H1 (cell line): ENCODE measurements at regions not wholly inside any gene's neighbourhood (a gene's known extent, or its start where the extent isn't known, plus 50 kb on each side); places are given as distances from the start of the nearest gene placed in this dataset.

Source experiments
- CHD7 ChIP-seq: fragments of 300-600 bp; sonication (generic); IDR thresholded peaks from 2 replicates; pipeline ENCODE4 v1.7.1; 2012; ENCODE audit warnings: low read length, moderate library complexity, mild to moderate bottlenecking, inconsistent platforms; ENCODE audit not compliant: insufficient replicate concordance
- EZH2 ChIP-seq: fragments of 200-600 bp; sonication (generic); IDR thresholded peaks from 2 replicates; pipeline ENCODE4 v1.7.1; 2012; ENCODE audit warnings: low read depth, mild to moderate bottlenecking, moderate library complexity, low read length, inconsistent platforms; ENCODE audit not compliant: severe bottlenecking
- NANOG ChIP-seq: IDR thresholded peaks from 2 replicates; pipeline ENCODE4 v1.6.1; 2011; ENCODE audit warnings: low read length, low read depth, mild to moderate bottlenecking, inconsistent platforms; ENCODE audit not compliant: insufficient read depth, poor library complexity, severe bottlenecking
- POLR2A ChIP-seq, 2 experiments: IDR thresholded peaks; 1 replicate in 1 of 2; 2 replicates in 1 of 2; pipeline ENCODE4 v1.6.1; 2011; ENCODE audit warnings: low read depth in 2 of 2, low read length in 2 of 2, mild to moderate bottlenecking in 2 of 2; ENCODE audit errors: control extremely low read depth in 1 of 2
- SP4 ChIP-seq: IDR thresholded peaks from 2 replicates; pipeline ENCODE4 v1.6.1; 2012; ENCODE audit warnings: low read length, inconsistent platforms
- TCF12 ChIP-seq: IDR thresholded peaks from 2 replicates; pipeline ENCODE4 v1.6.1; 2011; ENCODE audit warnings: low read depth, mild to moderate bottlenecking, low read length
- ZNF274 ChIP-seq: IDR thresholded peaks from 2 replicates; pipeline ENCODE4 v1.7.0; 2012; ENCODE audit warnings: low read length, borderline replicate concordance; ENCODE audit errors: extremely low read depth
- TF ChIP-seq, protein P1 (sequence below), 3 experiments: IDR thresholded peaks; 1 replicate in 2 of 3; 2 replicates in 1 of 3; pipeline versions ENCODE4 v1.5.1 to v1.6.1; 2011; ENCODE audit warnings: low read length in 3 of 3, mild to moderate bottlenecking in 3 of 3, inconsistent platforms in 2 of 3, low read depth in 1 of 3, moderate library complexity in 1 of 3; ENCODE audit not compliant: insufficient read depth in 1 of 3; ENCODE audit errors: control extremely low read depth in 1 of 3

DNA sequence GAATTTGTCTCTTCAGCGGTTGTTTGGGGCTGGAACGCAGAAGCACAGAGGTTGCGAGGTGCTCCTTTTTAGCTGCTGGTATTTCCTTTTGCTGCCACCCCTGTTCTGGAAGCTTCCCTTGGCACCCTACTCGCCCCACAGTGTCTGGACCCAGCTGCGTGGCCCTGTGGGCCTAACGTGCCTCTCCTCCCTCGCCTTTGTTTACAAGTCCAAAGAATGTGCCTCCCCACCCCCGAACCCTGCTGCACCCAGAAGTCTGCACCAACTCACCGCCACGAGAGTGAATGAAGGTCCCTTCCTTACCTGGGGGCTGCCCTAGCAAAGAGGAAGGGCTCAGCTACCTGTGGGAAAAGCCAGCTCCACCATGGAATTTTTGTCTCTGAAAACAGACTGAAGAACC lies 139.7 kb upstream of the RPS6KA2 start:
- TF ChIP-seq TCF12 (no peak), POLR2A (IDR thresholded peaks at IDR 0.05; ENCODE audit: control extremely low read depth in 1 of 2, low read depth in 2 of 2, low read length in 2 of 2) (no peak), CHD7 (no peak), SP4 (no peak), NANOG (no peak), EZH2 (no peak), ZNF274 (no peak)
- TF ChIP-seq, protein P1, sequence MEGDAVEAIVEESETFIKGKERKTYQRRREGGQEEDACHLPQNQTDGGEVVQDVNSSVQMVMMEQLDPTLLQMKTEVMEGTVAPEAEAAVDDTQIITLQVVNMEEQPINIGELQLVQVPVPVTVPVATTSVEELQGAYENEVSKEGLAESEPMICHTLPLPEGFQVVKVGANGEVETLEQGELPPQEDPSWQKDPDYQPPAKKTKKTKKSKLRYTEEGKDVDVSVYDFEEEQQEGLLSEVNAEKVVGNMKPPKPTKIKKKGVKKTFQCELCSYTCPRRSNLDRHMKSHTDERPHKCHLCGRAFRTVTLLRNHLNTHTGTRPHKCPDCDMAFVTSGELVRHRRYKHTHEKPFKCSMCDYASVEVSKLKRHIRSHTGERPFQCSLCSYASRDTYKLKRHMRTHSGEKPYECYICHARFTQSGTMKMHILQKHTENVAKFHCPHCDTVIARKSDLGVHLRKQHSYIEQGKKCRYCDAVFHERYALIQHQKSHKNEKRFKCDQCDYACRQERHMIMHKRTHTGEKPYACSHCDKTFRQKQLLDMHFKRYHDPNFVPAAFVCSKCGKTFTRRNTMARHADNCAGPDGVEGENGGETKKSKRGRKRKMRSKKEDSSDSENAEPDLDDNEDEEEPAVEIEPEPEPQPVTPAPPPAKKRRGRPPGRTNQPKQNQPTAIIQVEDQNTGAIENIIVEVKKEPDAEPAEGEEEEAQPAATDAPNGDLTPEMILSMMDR (IDR thresholded peaks at IDR 0.05; ENCODE audit: control extremely low read depth in 1 of 3, insufficient read depth in 1 of 3, low read depth in 1 of 3, low read length in 3 of 3): no peak
